ENCODE measurements at regions not wholly inside any gene's neighbourhood (a gene's known extent, or its start where the extent isn't known, plus 50 kb on each side); places are given as distances from the start of the nearest gene placed in this dataset.
A peak's percentile ranks its signal among the peaks of the same experiment; 100 is the strongest.

GRCh38 chr17:73770115-73770848 lies 126.0 kb upstream of the SDK2 start:
- H4K8ac ChIP-seq (ENCODE audit: extremely low read depth, insufficient read depth, low read length) = no peak overlapping the region
- no peak overlapping the region for H4K91ac ChIP-seq (replicated peaks; ENCODE audit: insufficient read length, low read length)
- H3K27ac ChIP-seq (ENCODE audit: low read depth, low read length) = no peak overlapping the region
- ChIA-PET POLR2A (ENCODE audit: partially characterized antibody) (no interaction called here), CTCF (ENCODE audit: partially characterized antibody) (interaction anchor here (0.6 to 6.0 kb wide), 3 partner anchors 11 to 18 kb away, joined by 3 to 28 read pairs (median 4); no protein-coding TSS in a partner anchor)
- H3K18ac ChIP-seq (ENCODE audit: extremely low read depth, low read length) = no peak overlapping the region
- H3K4me1 ChIP-seq (replicated peaks in 1 of 4; ENCODE audit: control insufficient read depth in 3 of 4, insufficient read depth in 4 of 4, low read length in 3 of 4) = no peaks in the 10 kb centered on the region; a peak in 1 of 7 replicates
- H4K5ac ChIP-seq (ENCODE audit: insufficient read length, low read depth, low read length) = no peak overlapping the region
- no peak overlapping the region for H3K4ac ChIP-seq (replicated peaks; ENCODE audit: insufficient read length, low read depth, low read length)
- H2BK120ac ChIP-seq (replicated peaks; ENCODE audit: low read depth, low read length) = no peak overlapping the region
- H2BK5ac ChIP-seq (ENCODE audit: low read depth, low read length) = no peak overlapping the region
- DNase-seq (ENCODE audit: low read depth in 1 of 2, low spot score in 2 of 2) (no peak), FAIRE-seq (no peak)
- H2BK15ac ChIP-seq (ENCODE audit: low read length) = no peak overlapping the region
- no peak overlapping the region for H2BK20ac ChIP-seq (ENCODE audit: low read length)
- H3K36me3 ChIP-seq (ENCODE audit: control insufficient read depth in 2 of 4, insufficient read depth in 4 of 4, low read length in 3 of 4) = no peaks in the 10 kb centered on the region
- no peaks in the 10 kb centered on the region for H3K79me2 ChIP-seq (ENCODE audit: control insufficient read depth in 1 of 2, insufficient read depth in 2 of 2, low read length in 2 of 2)
- no peak overlapping the region for H3K14ac ChIP-seq (ENCODE audit: insufficient read length)
- no peak overlapping the region for H2BK12ac ChIP-seq (ENCODE audit: low read depth, low read length)
- no peak overlapping the region for H2AK5ac ChIP-seq (ENCODE audit: low read depth, low read length)
- H3K79me1 ChIP-seq (ENCODE audit: low read depth, low read length) = no peaks in the 10 kb centered on the region
- H3K9ac ChIP-seq (replicated peaks in 1 of 4; ENCODE audit: extremely low read depth in 1 of 4, low read depth in 3 of 4, low read length in 3 of 4) = no peak overlapping the region
- H3K4me2 ChIP-seq (ENCODE audit: insufficient read depth in 1 of 2, low read depth in 2 of 2, low read length in 2 of 2) = no peak overlapping the region
- H3K23me2 ChIP-seq (ENCODE audit: low read depth, low read length) = no peaks in the 10 kb centered on the region
- H3K9me3 ChIP-seq (ENCODE audit: insufficient read depth in 2 of 2, low read depth in 1 of 2, low read length in 1 of 2) = no peaks in the 10 kb centered on the region
- TF ChIP-seq RAD21 (IDR thresholded peaks at IDR 0.05 in 1 of 2, conservative IDR thresholded peaks at IDR 0.05 in 1 of 2; ENCODE audit: low read depth in 2 of 2, low read length in 2 of 2) (no peak), CREB1 (IDR thresholded peaks at IDR 0.05) (peak; percentile 48; the same call in 1 of the 2 replicates)
- WGBS, 2 experiments (ENCODE audit: extremely low coverage in 1 of 2, insufficient coverage in 1 of 2, insufficient read length in 1 of 2, insufficient replicate concordance in 2 of 2, low coverage in 1 of 2, low lambda C conversion rate in 2 of 2, missing lambda C conversion rate in 1 of 2) = 84% methylated on average over 11 of the region's 12 CpGs; no CpG with 5 or more reads in 1 of the 2 experiments
- H3K4me3 ChIP-seq (ENCODE audit: extremely low read depth in 1 of 4, insufficient read depth in 2 of 4, low read depth in 3 of 4, low read length in 4 of 4) = no peak overlapping the region
- no peak overlapping the region for H3K23ac ChIP-seq (ENCODE audit: insufficient read length)
- no peaks in the 10 kb centered on the region for H4K20me1 ChIP-seq (replicated peaks in 1 of 2; ENCODE audit: control insufficient read depth in 1 of 2, insufficient read depth in 2 of 2, low read length in 2 of 2)
- no peak overlapping the region for H2AFZ ChIP-seq (ENCODE audit: low read length)
- no peaks in the 10 kb centered on the region for H3K27me3 ChIP-seq (replicated peaks in 1 of 4; ENCODE audit: control insufficient read depth in 3 of 4, extremely low read depth in 1 of 4, insufficient read depth in 3 of 4, low read length in 3 of 4)
- no peak overlapping the region for H3K56ac ChIP-seq (replicated peaks; ENCODE audit: insufficient read length, low read depth, low read length)
